D341Med (cell line): ENCODE measurements at regions not wholly inside any gene's neighbourhood (a gene's known extent, or its start where the extent isn't known, plus 50 kb on each side); places are given as distances from the start of the nearest gene placed in this dataset.
"Not testable (repeated sequence)": the region's sequence is repeated elsewhere in the genome, so short reads cannot be mapped to it uniquely, and the experiment has no call there.

Experiments
- DNase-seq: peaks from one replicate; pipeline ENCODE4 v3.0.0; 2012; ENCODE audit warnings: low spot score

- no peak for DNase-seq
Measured at GRCh38 chr5:136924490-136924889, 559.1 kb upstream of the TRPC7 start.

GRCh38 chr5:136910625-136911024 is 545.3 kb upstream of the TRPC7 start:
- DNase-seq = no peak

DNA sequence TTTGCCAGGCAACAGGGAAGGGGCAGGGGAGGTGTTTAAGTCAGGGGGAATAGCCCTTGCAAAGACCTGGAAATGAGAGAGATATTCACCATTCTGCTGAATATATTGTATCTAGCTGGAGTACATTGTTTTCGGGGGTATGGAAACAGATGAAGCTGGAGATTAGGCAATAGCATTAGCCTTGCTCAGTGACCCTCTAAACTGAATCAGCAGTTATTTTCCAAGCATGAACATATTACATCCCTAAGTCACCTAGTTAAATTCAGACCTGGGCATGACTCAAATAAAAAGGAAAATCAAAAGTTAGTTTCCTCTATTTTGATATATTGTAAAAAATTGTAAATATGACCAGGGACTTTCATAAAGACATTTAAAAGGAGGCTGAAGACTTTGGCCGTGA is 544.6 kb upstream of the TRPC7 start:
- no peak for DNase-seq

- no peak for DNase-seq
Measured at GRCh38 chr5:136907371-136907770, 542.0 kb upstream of the TRPC7 start.

DNA sequence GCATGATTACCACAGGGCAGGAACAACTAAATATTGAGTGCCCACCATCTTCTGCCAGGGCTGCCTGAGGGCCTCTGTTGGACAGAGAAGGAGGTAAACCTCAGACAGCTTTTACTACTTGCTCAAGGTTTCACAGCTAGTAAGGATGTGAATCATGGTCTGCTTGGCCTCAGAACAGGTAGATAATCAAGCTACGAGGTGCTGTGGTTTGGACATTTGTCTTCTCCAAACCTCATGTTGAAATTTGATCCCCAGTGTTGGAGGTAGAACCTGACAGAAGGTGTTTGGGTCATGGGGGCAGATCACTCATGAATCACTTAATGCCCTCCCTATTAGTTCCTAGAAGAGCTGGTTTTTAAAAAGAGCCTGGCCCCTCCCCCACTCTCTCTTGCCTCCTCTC is 541.2 kb upstream of the TRPC7 start:
- no peak for DNase-seq

DNA sequence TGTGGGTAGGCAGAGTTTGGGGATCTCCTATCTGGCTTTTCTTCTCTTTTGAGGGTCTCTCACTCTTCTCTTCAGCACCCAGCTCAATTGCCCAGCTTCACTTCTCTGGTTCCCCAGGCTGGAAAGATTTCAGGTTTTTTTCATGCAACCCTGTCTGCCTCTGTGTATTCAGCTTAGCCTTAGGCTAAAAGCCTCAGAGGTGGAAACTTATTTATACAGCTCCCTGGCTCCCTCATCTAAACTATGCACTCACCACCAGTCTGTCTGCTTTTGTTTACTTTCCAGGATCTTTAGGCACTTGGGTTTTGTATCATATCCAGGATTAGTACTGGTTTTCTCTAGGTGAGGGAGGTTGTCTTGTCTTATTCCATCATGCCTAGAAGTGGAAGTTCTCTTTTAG is 540.2 kb upstream of the TRPC7 start:
- no peak for DNase-seq

- no peak for DNase-seq
Measured at GRCh38 chr5:136894070-136894469, 528.7 kb upstream of the TRPC7 start.

DNA sequence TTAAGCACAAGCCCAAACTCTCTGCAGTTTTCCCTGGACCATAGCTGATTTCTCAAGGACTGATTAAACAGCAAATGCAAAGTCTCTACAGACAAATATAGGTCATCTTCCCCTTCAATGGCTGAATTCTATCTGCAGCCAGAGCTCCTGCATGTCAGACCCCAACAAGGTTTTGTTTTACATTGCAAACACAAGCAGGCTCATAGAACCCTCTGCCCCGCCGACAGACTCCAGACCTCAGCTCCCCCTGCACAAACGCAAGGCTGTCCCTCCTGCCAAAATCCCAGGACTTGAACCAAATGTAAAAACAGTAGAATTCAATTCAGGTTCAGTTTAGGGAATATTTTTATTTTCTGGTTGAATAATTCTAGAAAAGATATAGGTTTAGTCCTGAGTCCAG is 526.7 kb upstream of the TRPC7 start:
- DNase-seq = no peak

GRCh38 chr5:136891175-136891972 is 526.0 kb upstream of the TRPC7 start:
- DNase-seq = no peak

DNA sequence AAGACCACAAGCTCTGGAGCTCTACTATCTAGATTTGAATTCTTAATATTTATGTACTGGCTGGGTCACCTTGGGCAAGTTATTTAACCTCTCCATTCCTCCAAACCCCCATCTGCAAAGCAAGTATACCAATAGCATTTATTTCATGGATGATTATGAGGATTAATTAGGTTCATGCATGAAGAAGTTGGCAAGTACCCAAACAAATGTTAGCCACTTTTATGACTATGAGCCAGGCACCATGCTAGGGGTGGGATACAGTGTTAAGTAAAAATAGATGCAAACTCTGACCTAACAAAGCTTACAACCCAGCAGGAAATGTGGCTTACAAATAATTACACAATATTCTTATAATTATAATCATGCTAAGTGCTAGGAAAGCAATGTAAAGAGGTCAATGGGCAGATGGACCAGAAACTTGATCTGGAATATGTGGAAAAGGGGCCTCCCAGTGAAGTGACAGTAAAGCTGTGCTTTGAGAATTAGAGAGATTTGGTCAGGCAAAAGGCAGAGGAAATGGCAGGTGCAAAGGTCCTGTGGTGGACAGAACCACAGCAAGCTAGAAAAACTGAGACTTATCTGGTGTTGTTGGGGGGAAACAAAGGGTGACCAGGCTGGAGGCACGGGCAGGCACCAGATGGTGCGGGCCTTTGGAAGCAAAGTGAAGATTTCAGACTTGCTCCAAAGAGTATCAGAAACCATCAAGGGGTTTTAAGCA is 525.2 kb upstream of the TRPC7 start:
- DNase-seq = no peak

DNA sequence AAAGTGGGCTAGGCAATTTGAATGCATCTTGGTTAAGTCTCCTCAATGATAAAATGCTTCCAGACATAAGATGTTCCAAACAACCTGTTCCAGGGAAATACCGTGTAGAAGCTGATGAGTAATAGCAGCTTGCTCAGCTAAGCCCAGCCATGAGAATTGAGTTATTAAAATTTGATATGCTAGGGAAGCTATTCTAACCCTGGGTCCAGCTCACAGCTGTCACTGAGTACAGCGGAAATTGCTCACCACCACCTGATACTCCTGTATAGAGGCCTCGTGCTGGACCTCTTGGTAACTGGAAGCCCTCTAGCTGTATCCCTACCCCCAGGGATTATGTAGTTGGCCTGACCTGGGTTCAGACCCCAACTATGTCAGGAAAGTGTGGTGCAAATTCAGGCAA is 521.3 kb upstream of the TRPC7 start:
- no peak for DNase-seq

GRCh38 chr5:136864960-136865359 is 499.6 kb upstream of the TRPC7 start:
- DNase-seq = no peak

DNA sequence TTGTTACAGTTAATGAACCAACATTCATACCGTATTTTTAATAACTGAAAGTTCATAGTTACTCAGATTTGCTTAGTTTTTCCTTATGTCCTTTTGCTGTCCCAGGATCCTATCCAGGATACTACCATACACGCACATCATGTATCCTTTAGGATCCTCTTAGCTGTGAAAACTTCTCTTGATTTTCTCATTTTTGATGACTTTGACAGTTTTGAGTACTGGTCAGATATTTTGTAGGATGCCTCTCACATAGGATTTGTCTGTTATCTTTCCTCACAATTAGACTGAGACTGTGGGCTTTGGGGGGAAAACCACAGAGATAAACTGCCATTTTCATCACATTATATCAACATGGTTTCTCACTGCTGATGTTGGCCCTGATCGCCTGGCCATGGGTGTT is 491.3 kb upstream of the TRPC7 start:
- no peak for DNase-seq

- DNase-seq = no peak
Measured at GRCh38 chr5:136853971-136854370, 488.6 kb upstream of the TRPC7 start.

DNA sequence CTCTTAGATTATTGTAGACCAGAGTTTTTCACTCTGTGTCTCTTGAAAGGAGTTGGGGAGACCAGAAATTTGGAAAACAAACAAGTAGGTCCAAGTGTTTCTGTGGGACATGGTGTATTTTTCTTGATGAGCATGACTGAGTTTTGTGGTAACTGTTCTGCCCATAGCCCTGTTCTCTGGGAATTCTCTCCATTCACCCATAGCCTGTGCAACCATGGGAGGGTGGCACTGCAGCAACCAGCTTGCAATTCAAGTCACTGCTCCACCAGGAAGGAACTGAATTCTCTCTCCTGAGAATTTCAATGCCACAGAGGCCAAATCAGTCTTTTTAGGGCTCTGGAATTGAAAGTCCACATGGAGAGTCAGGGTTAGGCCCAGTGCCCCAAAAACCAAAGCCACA is 475.3 kb upstream of the TRPC7 start:
- DNase-seq = no peak

DNA sequence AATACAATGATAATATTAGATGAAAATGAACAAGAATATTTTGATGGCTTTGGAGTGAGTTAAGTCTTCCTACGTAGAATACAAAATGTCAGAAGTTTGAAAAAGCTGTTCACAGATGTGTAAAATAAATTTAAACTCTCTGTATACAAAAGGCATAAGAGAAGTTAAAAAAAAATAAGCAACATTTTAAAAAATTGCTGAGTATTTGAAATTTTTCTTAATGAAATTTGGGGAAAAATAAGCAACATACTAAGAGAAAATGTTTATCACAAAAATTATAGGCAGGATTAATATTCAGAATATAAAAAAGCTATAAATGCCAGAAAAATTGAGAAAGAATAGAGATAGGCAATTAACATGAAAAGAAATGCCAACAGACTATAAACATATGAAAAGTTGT is 470.7 kb upstream of the TRPC7 start:
- DNase-seq = no peak

GRCh38 chr5:136820848-136821247 is 455.5 kb upstream of the TRPC7 start:
- no peak for DNase-seq

DNA sequence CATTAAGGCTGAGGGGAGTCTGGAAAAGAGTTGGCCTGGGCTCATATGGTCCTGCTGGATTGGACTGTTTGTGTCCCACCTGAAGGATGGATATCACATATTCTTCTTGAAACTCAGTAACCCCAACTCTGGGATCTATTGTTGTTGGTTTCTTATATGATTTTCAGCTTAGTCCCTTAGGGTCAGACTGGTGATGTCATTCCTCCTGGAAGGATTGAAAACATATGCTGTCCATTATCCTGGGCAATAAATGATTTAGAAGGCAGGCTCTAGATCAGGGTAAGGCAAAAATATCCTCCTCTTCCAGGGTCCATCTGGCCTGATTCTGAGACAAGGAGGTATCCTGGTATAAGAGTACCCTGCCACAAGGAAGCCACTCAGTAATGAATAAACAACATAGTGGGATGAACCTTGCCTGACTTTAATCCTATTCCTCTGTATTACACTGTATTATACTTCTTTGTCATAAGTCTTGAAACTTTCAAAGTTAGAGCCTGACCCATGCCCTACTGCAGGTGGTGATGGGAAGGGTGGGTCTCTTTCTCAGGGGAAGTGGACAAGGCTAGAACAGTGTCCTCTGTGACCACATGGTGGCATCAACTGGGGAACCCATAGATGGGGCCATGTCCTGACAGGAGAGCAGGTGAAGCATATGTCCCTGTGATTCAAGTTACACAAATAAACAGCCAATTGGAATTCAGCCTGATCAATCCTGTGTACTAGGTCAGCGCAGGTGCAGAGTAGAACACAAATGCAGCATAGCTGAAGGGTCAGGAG is 454.4 kb upstream of the TRPC7 start:
- DNase-seq = no peak

DNA sequence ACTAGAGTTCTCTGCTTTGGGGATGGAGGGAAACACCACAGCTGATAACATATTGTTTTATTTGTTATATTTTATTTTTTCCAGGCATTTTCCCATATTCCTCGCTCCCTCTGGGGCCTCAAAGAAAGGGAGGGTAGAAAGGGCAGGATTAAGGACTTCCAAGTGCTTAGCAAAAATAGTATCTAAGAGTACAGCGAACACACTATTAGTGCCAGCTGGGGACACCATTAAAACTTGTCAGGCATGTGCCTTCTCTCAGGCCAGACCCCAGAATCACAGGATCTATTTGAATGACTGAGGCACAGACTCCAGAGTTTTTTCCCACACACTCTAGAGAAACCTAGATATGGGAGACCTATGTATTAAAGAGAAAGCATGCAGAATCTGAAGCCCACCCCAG is 451.0 kb upstream of the TRPC7 start:
- DNase-seq = no peak

DNA sequence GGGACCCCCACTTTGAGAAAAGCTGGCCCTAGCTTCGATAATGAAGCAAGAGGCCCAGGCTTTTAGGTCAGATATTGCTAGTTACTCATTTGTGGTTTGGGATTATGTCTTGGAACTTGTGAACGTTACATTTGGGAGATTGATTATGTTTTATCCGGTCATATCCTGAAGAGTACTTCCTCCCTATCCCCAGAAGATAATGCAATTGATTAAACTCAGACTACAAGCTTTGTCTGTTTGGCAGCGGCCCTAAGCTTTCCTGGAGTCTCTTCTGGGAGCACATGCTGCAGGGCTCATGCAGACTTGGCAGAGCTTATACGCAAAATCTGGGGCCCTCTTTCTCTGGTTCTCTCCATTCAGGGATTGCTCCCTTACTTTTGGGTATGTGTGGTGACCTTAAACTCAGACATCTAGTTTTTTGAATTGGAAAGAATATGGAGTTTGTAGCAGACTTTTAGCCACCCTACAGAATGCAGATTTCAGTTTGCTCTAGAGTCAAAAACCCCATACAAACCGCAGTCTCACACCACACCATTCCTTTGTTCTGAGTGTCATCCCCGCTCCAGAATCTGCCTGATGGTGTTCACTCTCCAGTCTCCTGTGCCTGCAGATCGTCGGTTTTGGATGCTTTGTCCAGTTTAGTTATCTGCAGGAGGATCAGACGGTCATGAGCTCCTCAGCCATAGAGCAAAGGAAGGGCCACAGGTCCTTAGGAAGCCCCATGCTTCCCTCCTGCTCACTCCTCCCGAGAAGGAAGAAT is 449.5 kb upstream of the TRPC7 start:
- no peak for DNase-seq

- DNase-seq = not testable (repeated sequence)
Measured at GRCh38 chr5:136812270-136812669, 446.9 kb upstream of the TRPC7 start.

- DNase-seq = no peak
Measured at GRCh38 chr5:136811551-136811950, 446.2 kb upstream of the TRPC7 start.
